PC-3 (cell line): ENCODE measurements at regions not wholly inside any gene's neighbourhood (a gene's known extent, or its start where the extent isn't known, plus 50 kb on each side); places are given as distances from the start of the nearest gene placed in this dataset.

Source experiments
- ATAC-seq: fragments of 200-7000 bp; cut with Tn5 transposase; 2 replicates; pipeline ENCODE4 v1.9.1; 2020; ENCODE audit warnings: mild to moderate bottlenecking, moderate library complexity
- BruUV-seq: library from RNA; stranded (reverse); fragments of 400-500 nt; replicated peaks from 2 replicates; lab custom pipeline; 2021; lab: Mats Ljungman, UMichigan
- CTCF ChIA-PET: fragments of 300-600 bp; sonication (Branson Sonifier 250); formaldehyde crosslinking; loops from one replicate; lab custom pipeline; 2022; ENCODE audit warnings: antibody characterized with exemption; lab: Charles Lee
- POLR2A ChIA-PET: fragments of 300-600 bp; sonication (Branson Sonifier 250); formaldehyde crosslinking; loops from one replicate; lab custom pipeline; 2022; ENCODE audit warnings: antibody characterized with exemption; ENCODE audit not compliant: unreplicated experiment; lab: Charles Lee
- DNase-seq: peaks from one replicate; pipeline ENCODE4 v3.0.0-alpha.2; 2015
- H2AFZ ChIP-seq: fragments of 300-600 bp; sonication (generic); 2 replicates; pipeline ENCODE4 v1.6.0; 2016; ENCODE audit warnings: antibody characterized with exemption, low read length
- H3F3A ChIP-seq: fragments of 300-600 bp; sonication (generic); one replicate; pipeline ENCODE4 v1.6.0; 2017; ENCODE audit warnings: antibody characterized with exemption, low read length, control low read depth, mild to moderate bottlenecking; ENCODE audit not compliant: unreplicated experiment
- H3K27ac ChIP-seq: fragments of 300-600 bp; sonication (generic); 2 replicates; pipeline ENCODE4 v1.5.1; 2016; ENCODE audit warnings: mild to moderate bottlenecking, low read length
- H3K27me3 ChIP-seq: fragments of 300-600 bp; sonication (generic); 2 replicates; pipeline ENCODE4 v1.6.1; 2016; ENCODE audit warnings: low read length, mixed read lengths
- H3K36me3 ChIP-seq: fragments of 300-600 bp; sonication (generic); 2 replicates; pipeline ENCODE4 v1.6.1; 2016; ENCODE audit warnings: low read depth, mixed run types, low read length, mixed read lengths
- H3K4me1 ChIP-seq: fragments of 300-600 bp; sonication (generic); 2 replicates; pipeline ENCODE4 v1.5.1; 2016; ENCODE audit warnings: low read length; ENCODE audit not compliant: insufficient read depth
- H3K4me2 ChIP-seq: fragments of 300-600 bp; sonication (generic); 2 replicates; pipeline ENCODE4 v1.6.0; 2016; ENCODE audit warnings: low read length
- H3K4me3 ChIP-seq: fragments of 300-600 bp; sonication (generic); 2 replicates; pipeline ENCODE4 v1.5.1; 2016; ENCODE audit warnings: mild to moderate bottlenecking, low read length, mixed read lengths
- H3K79me2 ChIP-seq: fragments of 300-600 bp; sonication (generic); 2 replicates; pipeline ENCODE4 v1.6.1; 2017; ENCODE audit warnings: low read length, mixed read lengths
- H3K9ac ChIP-seq: fragments of 300-600 bp; sonication (generic); 2 replicates; pipeline ENCODE4 v1.6.0; 2016; ENCODE audit warnings: mild to moderate bottlenecking, low read length
- H3K9me2 ChIP-seq: fragments of 300-600 bp; sonication (generic); replicated peaks from 2 replicates; pipeline ENCODE4 v1.6.1; 2016; ENCODE audit warnings: mixed run types, low read length, mixed read lengths
- H3K9me3 ChIP-seq: fragments of 300-600 bp; sonication (generic); 2 replicates; pipeline ENCODE4 v1.6.1; 2016; ENCODE audit warnings: low read length, mixed read lengths
- H4K20me1 ChIP-seq: fragments of 300-600 bp; sonication (generic); 2 replicates; pipeline ENCODE4 v1.6.1; 2016; ENCODE audit warnings: low read length, mixed read lengths
- EZH2 ChIP-seq: fragments of 300-600 bp; sonication (generic); IDR thresholded peaks from one replicate; pipeline ENCODE4 v1.6.1; 2017; ENCODE audit warnings: antibody characterized with exemption, mild to moderate bottlenecking, low read length; ENCODE audit not compliant: unreplicated experiment
- EZH2phosphoT487 ChIP-seq: fragments of 300-600 bp; sonication (generic); IDR thresholded peaks from 2 replicates; pipeline ENCODE4 v1.6.1; 2018; ENCODE audit warnings: mild to moderate bottlenecking, antibody characterized with exemption, low read length, borderline replicate concordance
- intact Hi-C: fragments of 100-400 bp; cut with micrococcal nuclease; formaldehyde crosslinking; loops from 2 replicates; pipeline ENCODE4 v1.9.0; 2023
- TF ChIP-seq, protein P1 (sequence below): fragments of 300-600 bp; sonication (generic); conservative IDR thresholded peaks from 2 replicates; pipeline ENCODE4 v1.5.1; 2017; ENCODE audit warnings: antibody characterized with exemption, low read depth, mild to moderate bottlenecking, low read length

DNA sequence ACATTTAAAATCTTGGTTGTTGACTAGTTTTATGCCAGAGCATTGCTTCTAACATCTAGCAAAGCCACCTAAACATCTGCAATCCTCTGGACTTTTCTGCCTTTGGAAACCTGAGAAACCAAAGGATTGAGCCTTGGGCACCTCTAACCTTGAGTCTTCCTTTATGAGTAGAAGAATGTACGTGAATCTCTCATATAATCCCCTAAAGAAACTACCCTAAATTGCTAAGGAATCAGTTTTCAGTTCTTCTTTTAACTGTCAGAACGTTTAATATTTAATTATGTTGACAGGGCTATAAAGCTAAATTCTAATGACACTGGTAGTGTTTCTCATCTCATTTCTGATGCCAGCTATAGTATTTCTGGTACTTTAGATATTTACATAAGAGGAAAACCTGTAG is 997.3 kb downstream of the AMY1C start:
- H3K27ac ChIP-seq, result no peak overlapping the region
- CTCF ChIA-PET, result no interaction called here
- no peak overlapping the region for H2AFZ ChIP-seq
- no peak for ATAC-seq
- H3K79me2 ChIP-seq, result no peaks in the 10 kb centered on the region
- no peaks in the 10 kb centered on the region for H3F3A ChIP-seq
- no peaks in the 10 kb centered on the region for H4K20me1 ChIP-seq
- TF ChIP-seq EZH2phosphoT487 (no peak), EZH2 (no peak)
- TF ChIP-seq, protein P1, sequence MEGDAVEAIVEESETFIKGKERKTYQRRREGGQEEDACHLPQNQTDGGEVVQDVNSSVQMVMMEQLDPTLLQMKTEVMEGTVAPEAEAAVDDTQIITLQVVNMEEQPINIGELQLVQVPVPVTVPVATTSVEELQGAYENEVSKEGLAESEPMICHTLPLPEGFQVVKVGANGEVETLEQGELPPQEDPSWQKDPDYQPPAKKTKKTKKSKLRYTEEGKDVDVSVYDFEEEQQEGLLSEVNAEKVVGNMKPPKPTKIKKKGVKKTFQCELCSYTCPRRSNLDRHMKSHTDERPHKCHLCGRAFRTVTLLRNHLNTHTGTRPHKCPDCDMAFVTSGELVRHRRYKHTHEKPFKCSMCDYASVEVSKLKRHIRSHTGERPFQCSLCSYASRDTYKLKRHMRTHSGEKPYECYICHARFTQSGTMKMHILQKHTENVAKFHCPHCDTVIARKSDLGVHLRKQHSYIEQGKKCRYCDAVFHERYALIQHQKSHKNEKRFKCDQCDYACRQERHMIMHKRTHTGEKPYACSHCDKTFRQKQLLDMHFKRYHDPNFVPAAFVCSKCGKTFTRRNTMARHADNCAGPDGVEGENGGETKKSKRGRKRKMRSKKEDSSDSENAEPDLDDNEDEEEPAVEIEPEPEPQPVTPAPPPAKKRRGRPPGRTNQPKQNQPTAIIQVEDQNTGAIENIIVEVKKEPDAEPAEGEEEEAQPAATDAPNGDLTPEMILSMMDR, result no peak
- H3K9me3 ChIP-seq, result no peaks in the 10 kb centered on the region
- DNase-seq, result no peak
- H3K4me1 ChIP-seq, result no peaks in the 10 kb centered on the region
- H3K9ac ChIP-seq, result no peak overlapping the region
- H3K27me3 ChIP-seq, result no peaks in the 10 kb centered on the region
- BruUV-seq, result no TSS peak
- H3K4me3 ChIP-seq, result no peak overlapping the region
- H3K4me2 ChIP-seq, result no peak overlapping the region
- intact Hi-C loops, result no loop called here
- POLR2A ChIA-PET, result no interaction called here
- no peaks in the 10 kb centered on the region for H3K9me2 ChIP-seq
- H3K36me3 ChIP-seq, result no peaks in the 10 kb centered on the region

DNA sequence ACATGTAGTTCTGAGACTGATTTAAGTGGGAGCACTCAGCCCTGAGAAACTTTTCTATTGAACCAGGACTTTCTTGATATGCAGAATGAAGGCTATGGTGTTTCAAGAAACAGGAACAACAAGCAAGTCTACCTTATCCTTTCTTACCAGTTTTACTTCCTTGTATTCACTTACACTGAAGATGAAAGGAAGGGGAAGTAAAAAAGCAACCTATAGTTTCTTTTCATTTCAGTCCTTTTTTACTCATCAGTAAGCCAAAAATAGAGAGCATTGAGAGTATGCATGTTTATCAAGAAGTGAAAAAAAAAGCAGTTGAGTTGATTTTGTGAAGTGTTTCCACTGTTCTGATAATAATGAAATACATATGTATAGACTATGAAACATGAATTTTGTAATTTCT is 1010.3 kb downstream of the AMY1C start:
- Histone ChIP-seq H3K36me3 (no peaks in the 10 kb centered on the region), H2AFZ (no peak overlapping the region), H3K4me2 (no peak overlapping the region), H3K79me2 (no peaks in the 10 kb centered on the region), H3K27me3 (0 out of 2 replicates have a peak, but pooled peaks cover 15% of the 10 kb centered on the region), H3K9me2 (no peaks in the 10 kb centered on the region), H4K20me1 (no peaks in the 10 kb centered on the region), H3K9ac (no peak overlapping the region), H3K4me1 (no peaks in the 10 kb centered on the region), H3K9me3 (no peaks in the 10 kb centered on the region), H3K4me3 (no peak overlapping the region), H3F3A (no peaks in the 10 kb centered on the region), H3K27ac (no peak overlapping the region)
- no peak for ATAC-seq
- TF ChIP-seq, protein P1, result no peak
- TF ChIP-seq EZH2phosphoT487, result no peak
- intact Hi-C loops, result no loop called here
- BruUV-seq, result no TSS peak
- CTCF ChIA-PET, result no interaction called here
- POLR2A ChIA-PET, result no interaction called here
- no peak for DNase-seq

DNA sequence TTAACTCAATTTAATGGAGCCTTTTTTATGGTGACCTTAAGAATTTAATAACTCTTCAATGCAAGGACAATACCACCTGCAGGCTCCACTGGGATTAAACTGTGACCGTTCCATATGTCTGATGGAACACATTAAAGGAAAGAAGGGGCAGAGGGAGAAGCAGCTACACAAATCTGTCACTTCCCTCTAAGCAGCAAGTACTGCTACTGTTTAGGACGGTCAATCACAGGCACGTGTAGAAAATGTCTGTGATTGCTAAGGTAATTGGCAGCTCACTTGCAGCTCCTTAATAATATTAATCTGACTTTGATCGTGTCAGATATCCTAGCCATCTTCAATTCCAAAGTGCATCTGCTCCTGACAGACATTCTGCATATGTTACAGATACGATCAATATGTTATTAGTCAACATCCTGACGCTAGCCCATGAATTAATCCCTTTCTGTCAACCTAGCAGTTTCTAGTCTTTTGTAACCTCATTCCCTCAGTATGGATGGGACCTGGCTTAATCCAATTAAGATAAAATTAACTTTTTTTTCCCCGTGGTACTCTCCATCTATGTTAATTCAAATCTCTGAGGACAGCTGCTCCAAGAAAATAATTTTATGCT is 1012.4 kb downstream of the AMY1C start:
- H3K27me3 ChIP-seq, result 0 out of 2 replicates have a peak, but pooled peaks cover 19% of the 10 kb centered on the region
- H3F3A ChIP-seq, result no peaks in the 10 kb centered on the region
- ChIA-PET CTCF (no interaction called here), POLR2A (no interaction called here)
- no TSS peak for BruUV-seq
- no peaks in the 10 kb centered on the region for H3K4me1 ChIP-seq
- no peaks in the 10 kb centered on the region for H3K36me3 ChIP-seq
- no peaks in the 10 kb centered on the region for H3K9me3 ChIP-seq
- H3K9me2 ChIP-seq, result no peaks in the 10 kb centered on the region
- no peak for DNase-seq
- H3K79me2 ChIP-seq, result no peaks in the 10 kb centered on the region
- no peak overlapping the region for H3K4me2 ChIP-seq
- TF ChIP-seq, protein P1, result no peak
- no peak for TF ChIP-seq EZH2phosphoT487
- TF ChIP-seq EZH2, result no peak
- H4K20me1 ChIP-seq, result no peaks in the 10 kb centered on the region
- ATAC-seq, result no peak
- intact Hi-C loops, result no loop called here
- no peak overlapping the region for H2AFZ ChIP-seq
- H3K4me3 ChIP-seq, result no peak overlapping the region
- no peak overlapping the region for H3K27ac ChIP-seq
- H3K9ac ChIP-seq, result no peak overlapping the region
